ENCODE measurements at regions not wholly inside any gene's neighbourhood (a gene's known extent, or its start where the extent isn't known, plus 50 kb on each side); places are given as distances from the start of the nearest gene placed in this dataset.

- Histone ChIP-seq H3K79me2 (ENCODE audit: low read length) (no peaks in the 10 kb centered on the region), H3K9me3 (ENCODE audit: insufficient read depth, low read length) (no peaks in the 10 kb centered on the region), H4K20me1 (ENCODE audit: insufficient read depth, low read length) (no peaks in the 10 kb centered on the region), H2AFZ (ENCODE audit: low read depth, low read length) (no peak overlapping the region), H3K36me3 (replicated peaks; ENCODE audit: low read depth, low read length) (no peaks in the 10 kb centered on the region), H3K27me3 (ENCODE audit: low read depth, low read length) (no peaks in the 10 kb centered on the region), H3K4me1 (ENCODE audit: low read length) (no peaks in the 10 kb centered on the region), H3K9ac (ENCODE audit: low read length) (no peak overlapping the region), H3K4me3 (ENCODE audit: low read length) (no peak overlapping the region), H3K27ac (ENCODE audit: low read length) (no peak overlapping the region), H3K4me2 (ENCODE audit: low read length) (no peak overlapping the region)
- TF ChIP-seq EZH2phosphoT487 (IDR thresholded peaks at IDR 0.05; ENCODE audit: low read depth) (no peak), CTCF (IDR thresholded peaks at IDR 0.05; ENCODE audit: low read depth, low read length) (no peak)
These were observed 80.2 kb downstream of the ARRDC3 start for GRCh38 chr5:91302958-91303357.

DNA sequence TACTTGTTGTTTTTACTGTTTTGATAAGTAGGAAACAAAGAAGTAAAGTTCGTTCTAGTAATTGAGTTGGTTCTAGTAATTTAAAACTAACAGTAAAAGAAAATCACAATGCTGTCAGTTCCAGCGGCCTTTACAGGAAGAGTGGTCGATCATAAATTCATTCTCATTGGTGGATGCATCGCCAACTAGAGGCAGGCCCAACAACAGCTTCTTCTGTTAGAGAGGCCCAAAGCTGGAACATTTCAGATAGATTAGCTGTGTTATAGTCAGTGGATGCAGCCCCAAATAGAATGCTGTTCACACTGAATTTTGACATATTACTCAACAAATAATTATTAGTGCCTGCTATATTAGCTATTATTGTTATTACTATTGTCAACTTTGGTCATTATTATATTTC, 80.8 kb downstream of the ARRDC3 start:
- Histone ChIP-seq H3K27ac (ENCODE audit: low read length) (no peak overlapping the region), H3K4me1 (ENCODE audit: low read length) (no peaks in the 10 kb centered on the region)

GRCh38 chr5:91301106-91301846, 81.8 kb downstream of the ARRDC3 start:
- TF ChIP-seq EZH2phosphoT487 (IDR thresholded peaks at IDR 0.05; ENCODE audit: low read depth) (no peak), CTCF (IDR thresholded peaks at IDR 0.05; ENCODE audit: low read depth, low read length) (no peak)
- Histone ChIP-seq H3K79me2 (ENCODE audit: low read length) (no peaks in the 10 kb centered on the region), H3K4me3 (ENCODE audit: low read length) (no peak overlapping the region), H3K9ac (ENCODE audit: low read length) (no peak overlapping the region), H3K4me1 (ENCODE audit: low read length) (no peaks in the 10 kb centered on the region), H3K27ac (ENCODE audit: low read length) (no peak overlapping the region), H3K36me3 (replicated peaks; ENCODE audit: low read depth, low read length) (no peaks in the 10 kb centered on the region), H2AFZ (ENCODE audit: low read depth, low read length) (no peak overlapping the region), H3K27me3 (ENCODE audit: low read depth, low read length) (no peaks in the 10 kb centered on the region), H3K9me3 (ENCODE audit: insufficient read depth, low read length) (no peaks in the 10 kb centered on the region), H3K4me2 (ENCODE audit: low read length) (no peak overlapping the region), H4K20me1 (ENCODE audit: insufficient read depth, low read length) (no peaks in the 10 kb centered on the region)

More for the DNA sequence above, 80.8 kb downstream of the ARRDC3 start:
- Histone ChIP-seq H3K4me3 (ENCODE audit: low read length) (no peak overlapping the region), H3K27me3 (ENCODE audit: low read depth, low read length) (no peaks in the 10 kb centered on the region), H4K20me1 (ENCODE audit: insufficient read depth, low read length) (no peaks in the 10 kb centered on the region), H3K36me3 (replicated peaks; ENCODE audit: low read depth, low read length) (no peaks in the 10 kb centered on the region), H3K79me2 (ENCODE audit: low read length) (no peaks in the 10 kb centered on the region), H2AFZ (ENCODE audit: low read depth, low read length) (no peak overlapping the region), H3K9ac (ENCODE audit: low read length) (no peak overlapping the region), H3K9me3 (ENCODE audit: insufficient read depth, low read length) (no peaks in the 10 kb centered on the region), H3K4me2 (ENCODE audit: low read length) (no peak overlapping the region)
- TF ChIP-seq EZH2phosphoT487 (IDR thresholded peaks at IDR 0.05; ENCODE audit: low read depth) (no peak), CTCF (IDR thresholded peaks at IDR 0.05; ENCODE audit: low read depth, low read length) (0 out of 2 replicates have a peak, but pooled peaks have one; percentile 3)

- Histone ChIP-seq H3K27ac (ENCODE audit: low read length) (no peak overlapping the region), H3K4me1 (ENCODE audit: low read length) (peaks cover 3% of the 10 kb centered on the region), H3K9ac (ENCODE audit: low read length) (no peak overlapping the region), H3K4me2 (ENCODE audit: low read length) (no peak overlapping the region), H3K4me3 (ENCODE audit: low read length) (no peak overlapping the region), H2AFZ (ENCODE audit: low read depth, low read length) (no peak overlapping the region), H3K9me3 (ENCODE audit: insufficient read depth, low read length) (no peaks in the 10 kb centered on the region), H3K27me3 (ENCODE audit: low read depth, low read length) (no peaks in the 10 kb centered on the region), H4K20me1 (ENCODE audit: insufficient read depth, low read length) (no peaks in the 10 kb centered on the region), H3K79me2 (ENCODE audit: low read length) (no peaks in the 10 kb centered on the region), H3K36me3 (replicated peaks; ENCODE audit: low read depth, low read length) (no peaks in the 10 kb centered on the region)
- TF ChIP-seq EZH2phosphoT487 (IDR thresholded peaks at IDR 0.05; ENCODE audit: low read depth) (no peak), CTCF (IDR thresholded peaks at IDR 0.05; ENCODE audit: low read depth, low read length) (no peak)
These were observed 85.1 kb downstream of the ARRDC3 start for GRCh38 chr5:91297994-91298393.

All from OCI-LY3 (cell line).